Endothelial cell of umbilical vein (primary cell): ENCODE measurements at regions not wholly inside any gene's neighbourhood (a gene's known extent, or its start where the extent isn't known, plus 50 kb on each side); places are given as distances from the start of the nearest gene placed in this dataset.

ENCODE experiments used
- BruUV-seq: library from RNA; stranded (reverse); fragments of 400-500 nt; replicated peaks from 2 replicates; lab custom pipeline; 2021; lab: Mats Ljungman, UMichigan
- CTCF ChIA-PET: fragments of 300-600, 350-600 bp; sonication (Branson Sonifier 250); formaldehyde crosslinking; loops from one replicate; lab custom pipeline; 2021; ENCODE audit warnings: antibody characterized with exemption, inconsistent platforms; lab: Charles Lee
- POLR2A ChIA-PET: fragments of 300-600, 350-600 bp; sonication (Branson Sonifier 250); formaldehyde crosslinking; loops from one replicate; lab custom pipeline; 2021; ENCODE audit warnings: antibody characterized with exemption, inconsistent platforms; lab: Charles Lee
- DNase-seq: peaks from one replicate; pipeline ENCODE4 v3.0.0-alpha.2; 2011; ENCODE audit warnings: low read depth, low spot score
- FAIRE-seq: peaks from 2 replicates; lab custom pipeline; 2011; peaks lifted over from hg19 to GRCh38; lab: Jason Lieb, UNC
- H2AFZ ChIP-seq: 2 replicates; pipeline ENCODE4 v1.6.0; 2012; ENCODE audit warnings: low read depth, low read length, control low read depth, inconsistent platforms
- H3K27ac ChIP-seq: 2 replicates; pipeline ENCODE4 v1.5.1; 2011; ENCODE audit warnings: low read depth, mild to moderate bottlenecking, control low read depth, low read length, moderate library complexity; ENCODE audit not compliant: insufficient read depth
- H3K27me3 ChIP-seq, 2 experiments: 2 replicates each; pipeline versions ENCODE4 v1.6.0 to v1.6.1; 2011; ENCODE audit warnings: low read length in 2 of 2, mixed read lengths in 1 of 2; ENCODE audit not compliant: control insufficient read depth in 2 of 2, insufficient read depth in 2 of 2
- H3K36me3 ChIP-seq, 2 experiments: 2 replicates in 1 of 2; 3 replicates in 1 of 2; pipeline ENCODE4 v1.5.1; 2011; ENCODE audit warnings: low read length in 2 of 2, mild to moderate bottlenecking in 1 of 2, moderate library complexity in 1 of 2; ENCODE audit not compliant: control insufficient read depth in 2 of 2, insufficient read depth in 2 of 2; ENCODE audit errors: extremely low read depth in 1 of 2
- H3K4me1 ChIP-seq: 3 replicates; pipeline ENCODE4 v1.5.1; 2011; ENCODE audit warnings: mild to moderate bottlenecking, low read length; ENCODE audit not compliant: control insufficient read depth, insufficient read depth; ENCODE audit errors: extremely low read depth
- H3K4me2 ChIP-seq: 2 replicates; pipeline ENCODE4 v1.6.1; 2011; ENCODE audit warnings: low read length, control low read depth, mixed read lengths; ENCODE audit not compliant: insufficient read depth
- H3K4me3 ChIP-seq, 3 experiments: fragments of 200-600 bp in 1 of 3; sonication (generic), shearing (Covaris generic) in 1 of 3; replicated peaks in 1 of 3; 2 replicates each; pipeline ENCODE4 v1.5.1; 2011 to 2016; ENCODE audit warnings: control low read depth in 3 of 3, low read length in 3 of 3, mild to moderate bottlenecking in 2 of 3, inconsistent platforms in 1 of 3, low read depth in 1 of 3, moderate library complexity in 1 of 3; ENCODE audit not compliant: insufficient read depth in 1 of 3
- H3K79me2 ChIP-seq: 2 replicates; pipeline ENCODE4 v1.6.0; 2012; ENCODE audit warnings: low read length, inconsistent platforms; ENCODE audit not compliant: control insufficient read depth, insufficient read depth
- H3K9ac ChIP-seq: replicated peaks from 2 replicates; pipeline ENCODE3; 2011; ENCODE audit warnings: low read length, control low read depth; ENCODE audit not compliant: insufficient read depth; ENCODE audit errors: extremely low read depth
- H3K9me1 ChIP-seq: replicated peaks from 3 replicates; pipeline ENCODE4 v1.6.0; 2011; ENCODE audit warnings: mild to moderate bottlenecking, low read length; ENCODE audit not compliant: control insufficient read depth, insufficient read depth; ENCODE audit errors: extremely low read depth
- H3K9me3 ChIP-seq: replicated peaks from 2 replicates; pipeline ENCODE4 v1.5.1; 2012; ENCODE audit warnings: low read length, inconsistent platforms; ENCODE audit not compliant: control insufficient read depth, insufficient read depth
- H4K20me1 ChIP-seq: replicated peaks from 2 replicates; pipeline ENCODE3; 2011; ENCODE audit warnings: mild to moderate bottlenecking, low read length; ENCODE audit not compliant: control insufficient read depth, insufficient read depth; ENCODE audit errors: extremely low read depth
- CTCF ChIP-seq, 2 donors: IDR thresholded peaks; 1 replicate in 1 of 2; 2 replicates in 1 of 2; pipeline ENCODE4 v1.5.1; 2011; ENCODE audit warnings: low read length in 2 of 2, mild to moderate bottlenecking in 2 of 2, moderate library complexity in 2 of 2, control low read depth in 1 of 2, inconsistent platforms in 1 of 2, low read depth in 1 of 2; ENCODE audit not compliant: insufficient read depth in 1 of 2; ENCODE audit errors: extremely low read depth in 1 of 2
- EZH2 ChIP-seq: IDR thresholded peaks from 2 replicates; pipeline ENCODE4 v1.6.1; 2012; ENCODE audit warnings: borderline replicate concordance, low read depth, mild to moderate bottlenecking, moderate library complexity, low read length, inconsistent platforms; ENCODE audit not compliant: severe bottlenecking
- FOS ChIP-seq: IDR thresholded peaks from 2 replicates; pipeline ENCODE4 v1.6.1; 2011; ENCODE audit warnings: mild to moderate bottlenecking, low read length, moderate library complexity, borderline replicate concordance; ENCODE audit not compliant: insufficient read depth
- GATA2 ChIP-seq: IDR thresholded peaks from 2 replicates; pipeline ENCODE4 v1.7.0; 2011; ENCODE audit warnings: low read depth, mild to moderate bottlenecking, moderate library complexity, mixed read lengths, low read length; ENCODE audit not compliant: insufficient read length, insufficient read depth
- JUN ChIP-seq: IDR thresholded peaks from 2 replicates; pipeline ENCODE4 v1.6.1; 2011; ENCODE audit warnings: borderline replicate concordance, low read depth; ENCODE audit not compliant: insufficient read length, insufficient read depth
- MAX ChIP-seq: IDR thresholded peaks from 2 replicates; pipeline ENCODE4 v1.6.1; 2011; ENCODE audit not compliant: insufficient read depth, insufficient read length
- MYC ChIP-seq: IDR thresholded peaks from one replicate; pipeline ENCODE4 v1.6.1; 2011; ENCODE audit warnings: mild to moderate bottlenecking, low read depth, low read length
- POLR2A ChIP-seq: IDR thresholded peaks from 2 replicates; pipeline ENCODE4 v1.6.1; 2012; ENCODE audit warnings: low read depth, mild to moderate bottlenecking, control low read depth, low read length
- POLR2AphosphoS5 ChIP-seq: IDR thresholded peaks from 2 replicates; pipeline ENCODE4 v1.6.1; 2012; ENCODE audit warnings: low read depth, mild to moderate bottlenecking, control low read depth, low read length, moderate library complexity; ENCODE audit not compliant: insufficient read depth
- dilution Hi-C: fragments of 300-500 bp; cut with MboI; formaldehyde crosslinking; loops from one replicate; pipeline ENCODE4 v1.15.0; 2019; ENCODE audit warnings: low sequenced_read_pairs; ENCODE audit not compliant: extremely low pct_ligation_motif_present
- intact Hi-C: fragments of 100-400 bp; cut with micrococcal nuclease; formaldehyde crosslinking; loops from one replicate; pipeline ENCODE4 v1.10.0; 2022

- Histone ChIP-seq H3K4me2 (no peak overlapping the region), H4K20me1 (no peaks in the 10 kb centered on the region), H3K36me3 (no peaks in the 10 kb centered on the region), H3K27me3 (no peaks in the 10 kb centered on the region), H3K79me2 (no peaks in the 10 kb centered on the region), H3K9me3 (no peaks in the 10 kb centered on the region), H3K27ac (no peak overlapping the region), H3K9ac (no peak overlapping the region), H3K4me3 (no peak overlapping the region), H3K4me1 (no peaks in the 10 kb centered on the region), H3K9me1 (no peaks in the 10 kb centered on the region), H2AFZ (no peak overlapping the region)
- no TSS peak for BruUV-seq
- TF ChIP-seq POLR2A (no peak), MAX (no peak), JUN (no peak), POLR2AphosphoS5 (no peak), GATA2 (no peak), FOS (no peak), MYC (no peak), CTCF (IDR thresholded peaks at IDR 0.05; ENCODE audit: extremely low read depth in 1 of 2, insufficient read depth in 1 of 2, low read depth in 1 of 2, low read length in 2 of 2) (no peak), EZH2 (no peak)
- no peak for FAIRE-seq
- DNase-seq: no peak
- dilution Hi-C loops (no loop called here), intact Hi-C loops (no loop called here)
- POLR2A ChIA-PET: no interaction called here
- CTCF ChIA-PET: no interaction called here
Observed at GRCh38 chr2:236445678-236446077, 123.9 kb upstream of the ACKR3 start.
